GM06990 (cell line): ENCODE measurements at regions not wholly inside any gene's neighbourhood (a gene's known extent, or its start where the extent isn't known, plus 50 kb on each side); places are given as distances from the start of the nearest gene placed in this dataset.

Experiments used
- DNase-seq: peaks from one replicate; pipeline ENCODE4 v3.0.0-alpha.2; 2011; ENCODE audit not compliant: insufficient read length; ENCODE audit errors: extremely low read depth
- H3K27me3 ChIP-seq: replicated peaks from 2 replicates; pipeline ENCODE4 v1.6.0; 2011; ENCODE audit warnings: low read length; ENCODE audit not compliant: control insufficient read depth, insufficient read depth
- H3K36me3 ChIP-seq: 2 replicates; pipeline ENCODE4 v1.5.1; 2011; ENCODE audit warnings: low read length; ENCODE audit not compliant: control insufficient read depth, insufficient read depth
- H3K4me3 ChIP-seq: replicated peaks from 2 replicates; pipeline ENCODE4 v1.5.1; 2011; ENCODE audit warnings: low read depth, mild to moderate bottlenecking, control low read depth, low read length
- CTCF ChIP-seq: IDR thresholded peaks from 2 replicates; pipeline ENCODE4 v1.5.1; 2011; ENCODE audit warnings: low read length, control low read depth, mild to moderate bottlenecking, inconsistent platforms; ENCODE audit not compliant: insufficient read depth, poor library complexity, severe bottlenecking

GRCh38 chr2:125593036-125593435, 1062.9 kb upstream of the GYPC start:
- TF ChIP-seq CTCF = no peak
- Histone ChIP-seq H3K4me3 (no peak overlapping the region), H3K36me3 (no peaks in the 10 kb centered on the region)

GRCh38 chr2:125596612-125597011, 1059.3 kb upstream of the GYPC start:
- no peak for DNase-seq
- H3K27me3 ChIP-seq = no peaks in the 10 kb centered on the region
- H3K4me3 ChIP-seq = no peak overlapping the region
- no peaks in the 10 kb centered on the region for H3K36me3 ChIP-seq
- TF ChIP-seq CTCF = no peak

More at GRCh38 chr2:125593036-125593435, 1062.9 kb upstream of the GYPC start:
- DNase-seq = no peak
- no peaks in the 10 kb centered on the region for H3K27me3 ChIP-seq

GRCh38 chr2:125615438-125615837, 1040.5 kb upstream of the GYPC start:
- no peaks in the 10 kb centered on the region for H3K27me3 ChIP-seq
- TF ChIP-seq CTCF = no peak
- DNase-seq = no peak
- no peak overlapping the region for H3K4me3 ChIP-seq
- no peaks in the 10 kb centered on the region for H3K36me3 ChIP-seq

GRCh38 chr2:125630377-125630776, 1025.6 kb upstream of the GYPC start:
- no peak for DNase-seq
- no peaks in the 10 kb centered on the region for H3K27me3 ChIP-seq
- no peak overlapping the region for H3K4me3 ChIP-seq
- no peak for TF ChIP-seq CTCF
- no peaks in the 10 kb centered on the region for H3K36me3 ChIP-seq

GRCh38 chr2:125634662-125635061, 1021.3 kb upstream of the GYPC start:
- H3K4me3 ChIP-seq = no peak overlapping the region
- DNase-seq = no peak
- H3K36me3 ChIP-seq = no peaks in the 10 kb centered on the region
- no peaks in the 10 kb centered on the region for H3K27me3 ChIP-seq
- TF ChIP-seq CTCF = no peak

- H3K4me3 ChIP-seq = no peak overlapping the region
- no peak for DNase-seq
- no peaks in the 10 kb centered on the region for H3K27me3 ChIP-seq
- TF ChIP-seq CTCF = no peak
- H3K36me3 ChIP-seq = no peaks in the 10 kb centered on the region
These were observed 1017.6 kb upstream of the GYPC start for GRCh38 chr2:125638345-125638744.
